ENCODE measurements at regions not wholly inside any gene's neighbourhood (a gene's known extent, or its start where the extent isn't known, plus 50 kb on each side); places are given as distances from the start of the nearest gene placed in this dataset.

DNA sequence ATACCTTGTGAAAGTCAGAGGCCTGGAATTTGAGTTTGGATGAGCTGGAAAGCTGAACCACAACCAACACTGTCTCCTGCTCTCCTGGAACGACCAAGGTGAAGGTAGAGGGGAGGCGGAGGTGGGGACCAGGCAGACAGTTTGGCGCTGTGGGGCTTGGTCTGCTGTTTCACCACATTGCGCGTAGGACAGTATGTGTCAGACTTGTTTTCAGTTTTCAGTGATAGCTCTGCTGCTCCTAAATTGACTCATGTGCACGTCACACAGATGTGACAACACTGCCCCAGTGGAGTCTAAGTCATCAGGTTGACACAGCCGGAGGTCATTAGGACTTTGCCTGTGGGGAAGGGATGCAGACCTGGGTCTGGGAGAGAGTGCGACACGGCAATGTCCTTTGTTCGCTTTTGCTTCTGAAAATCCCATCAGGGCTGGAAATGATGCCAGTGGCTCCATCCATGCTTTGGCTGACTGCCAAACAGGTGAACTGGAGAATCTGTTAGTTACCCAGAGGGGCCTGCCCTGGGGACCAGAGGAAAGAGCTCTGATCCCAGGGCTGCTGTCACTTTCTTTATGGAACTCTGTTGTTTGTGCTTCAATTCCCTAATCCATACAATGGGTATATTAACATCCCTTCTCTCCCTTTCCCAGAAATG, 255.5 kb downstream of the CDC5L start:
- no peak for DNase-seq

DNA sequence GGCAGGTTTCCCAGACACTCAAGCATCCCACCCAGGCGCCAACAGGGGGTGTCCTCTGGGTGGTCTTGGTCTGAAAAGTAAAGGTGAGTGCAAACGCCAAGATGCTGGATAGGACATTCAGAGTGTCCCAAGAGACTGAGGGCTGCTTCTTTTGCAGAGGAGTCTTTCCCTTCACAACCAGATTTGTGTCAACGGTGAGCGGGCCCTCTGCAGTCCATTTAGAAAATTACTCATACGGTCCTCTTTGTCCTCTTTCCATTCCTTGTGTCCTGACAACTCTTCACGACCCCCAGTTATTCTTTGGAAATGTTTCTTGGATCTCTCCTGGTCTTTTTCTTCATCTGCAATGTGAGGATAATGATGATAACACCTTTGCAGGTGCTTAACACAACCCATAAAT, 257.8 kb downstream of the CDC5L start:
- DNase-seq, result no peak

DNA sequence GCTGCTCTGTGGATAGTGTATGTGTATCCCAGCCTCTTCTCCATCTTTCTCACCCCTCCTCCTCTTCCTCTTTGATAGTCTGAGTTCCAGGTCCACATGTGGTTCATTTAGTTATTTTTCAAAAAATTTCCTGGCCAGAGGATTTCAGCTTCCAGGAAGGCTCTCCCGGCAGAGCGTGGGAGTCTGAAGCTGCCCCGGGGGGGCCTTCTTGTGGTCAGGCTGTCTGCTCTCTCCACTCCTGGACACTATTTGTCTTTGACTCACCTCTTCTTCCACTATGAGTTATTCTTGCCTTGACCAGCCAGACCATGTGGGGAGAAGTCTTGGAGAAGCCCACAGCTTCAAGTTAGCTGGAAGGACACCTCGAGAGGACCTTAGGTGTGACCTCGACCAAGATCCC, 258.8 kb downstream of the CDC5L start:
- DNase-seq, result no peak

DNA sequence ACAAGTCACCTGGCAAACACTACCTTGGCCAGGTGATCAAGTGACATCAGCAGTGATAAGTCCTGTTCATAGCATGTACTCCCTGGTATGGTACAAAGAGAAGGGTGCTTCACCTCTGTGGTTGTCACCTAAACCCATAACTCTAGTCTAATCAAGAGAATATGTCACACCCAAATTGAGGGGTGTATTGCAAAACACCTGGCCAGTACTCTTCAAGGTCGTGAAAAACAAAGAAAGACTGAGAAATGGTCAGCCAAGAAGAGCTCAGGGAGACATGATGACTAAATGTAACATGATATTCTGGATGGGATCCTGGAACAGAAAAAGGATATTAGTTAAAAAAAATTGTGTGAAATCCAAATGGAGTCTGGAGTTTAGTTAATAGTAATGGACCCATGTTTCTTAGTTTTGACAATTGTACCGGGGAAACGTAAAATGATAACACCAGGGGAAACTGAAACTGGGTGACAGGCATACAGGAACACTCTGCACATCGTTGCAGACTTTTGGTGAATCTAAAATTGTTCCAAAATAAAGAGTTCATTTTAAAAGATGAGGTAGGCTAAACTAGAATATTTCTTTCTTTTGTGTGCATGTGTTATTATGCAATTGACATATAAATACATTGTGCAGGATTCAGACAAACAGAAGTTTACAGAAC, 262.0 kb downstream of the CDC5L start:
- no peak for DNase-seq

DNA sequence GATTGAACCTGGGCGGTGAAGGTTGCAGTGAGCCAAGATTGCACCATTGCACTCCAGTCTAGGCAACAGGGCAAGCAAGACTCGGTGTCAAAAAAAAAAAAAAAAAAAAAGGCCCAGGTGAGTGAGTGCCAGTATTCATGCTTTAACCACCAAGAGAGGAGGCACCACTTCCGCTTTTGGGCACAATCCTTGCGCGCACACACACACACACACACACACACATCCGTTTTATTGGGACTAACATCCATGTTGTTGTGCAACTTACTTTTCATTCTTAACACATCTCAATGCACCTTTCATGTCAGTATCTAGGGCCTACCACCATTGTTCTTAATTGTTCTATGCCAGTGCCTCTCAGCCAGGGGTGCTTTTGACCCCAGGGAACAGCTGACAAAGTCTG, 263.0 kb downstream of the CDC5L start:
- no peak for DNase-seq

DNA sequence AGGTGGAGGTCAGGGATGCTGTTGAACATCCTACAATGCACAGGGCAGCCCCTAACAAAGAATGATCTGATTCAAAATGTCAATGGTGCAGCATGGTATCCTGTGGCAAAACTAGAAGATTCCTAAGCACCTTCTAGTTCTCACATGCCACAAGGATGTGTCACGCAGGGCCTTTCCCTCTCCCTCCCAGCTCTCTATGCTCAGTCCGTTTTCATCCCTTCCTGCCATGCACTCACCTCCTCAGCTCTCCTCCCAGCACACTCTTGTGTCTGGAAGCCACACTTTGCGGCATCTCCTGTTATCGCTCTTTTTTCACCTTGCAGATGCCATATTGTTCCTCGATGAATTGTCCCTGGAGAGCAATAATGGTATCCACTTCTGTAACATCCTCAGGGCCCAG, 263.4 kb downstream of the CDC5L start:
- DNase-seq, result no peak

DNA sequence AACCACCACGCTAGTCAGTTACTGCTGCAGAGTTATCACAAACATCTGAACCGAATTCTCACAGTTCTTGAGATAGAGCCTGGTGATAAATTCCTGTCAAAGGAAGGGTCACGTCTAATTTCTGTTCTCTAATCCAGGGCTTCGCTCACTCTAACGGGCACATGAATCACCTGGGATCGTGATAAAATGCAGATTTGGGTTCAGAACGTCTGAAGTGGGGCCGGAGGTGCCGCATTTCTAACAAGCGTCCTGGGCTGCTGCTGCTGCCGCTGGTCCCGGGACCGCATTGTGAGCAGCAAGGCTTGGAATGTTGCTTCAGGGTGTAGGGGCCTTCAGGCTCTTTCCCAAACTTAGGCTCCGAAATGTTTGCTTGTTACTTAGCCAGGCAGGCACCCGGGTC, 264.1 kb downstream of the CDC5L start:
- DNase-seq, result no peak

DNA sequence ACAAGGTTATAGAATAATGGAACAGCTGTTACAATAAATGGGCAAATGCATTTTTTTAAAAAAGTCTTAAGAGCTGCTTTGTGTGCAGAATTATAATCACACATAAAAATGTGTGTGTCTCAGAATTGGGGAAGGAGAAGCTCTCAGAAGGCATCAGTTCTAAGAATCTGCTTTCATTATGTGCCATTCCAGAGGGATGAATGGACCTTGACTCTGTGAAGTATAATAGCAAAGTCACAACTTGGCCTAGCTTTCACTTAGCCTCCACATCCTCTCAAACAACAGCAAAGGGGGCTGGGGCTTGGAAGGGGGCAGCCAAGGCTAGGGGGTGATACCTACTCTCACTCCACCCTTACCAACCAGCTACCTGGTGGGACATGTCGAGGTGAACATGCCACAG, 265.0 kb downstream of the CDC5L start:
- no peak for DNase-seq

DNA sequence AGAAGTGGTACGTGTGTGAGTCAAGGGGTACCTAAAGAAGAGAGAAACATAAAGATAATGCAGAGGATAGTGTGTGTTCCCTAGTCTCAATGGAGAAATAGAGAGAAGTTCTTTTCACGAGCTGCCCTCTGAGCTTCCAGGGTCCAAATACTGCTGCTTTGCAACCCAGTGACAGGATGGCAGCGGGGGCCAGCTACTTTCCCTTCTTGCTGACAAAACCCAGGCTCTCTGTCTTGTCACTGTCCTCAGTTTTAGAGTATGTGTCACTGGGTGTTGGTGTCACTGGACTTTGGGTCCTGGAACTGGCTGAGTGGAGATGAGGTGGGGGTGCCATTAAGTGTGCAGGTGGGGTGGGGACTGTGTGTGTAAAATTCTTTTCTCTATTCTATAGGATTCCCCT, 265.6 kb downstream of the CDC5L start:
- no peak for DNase-seq

DNA sequence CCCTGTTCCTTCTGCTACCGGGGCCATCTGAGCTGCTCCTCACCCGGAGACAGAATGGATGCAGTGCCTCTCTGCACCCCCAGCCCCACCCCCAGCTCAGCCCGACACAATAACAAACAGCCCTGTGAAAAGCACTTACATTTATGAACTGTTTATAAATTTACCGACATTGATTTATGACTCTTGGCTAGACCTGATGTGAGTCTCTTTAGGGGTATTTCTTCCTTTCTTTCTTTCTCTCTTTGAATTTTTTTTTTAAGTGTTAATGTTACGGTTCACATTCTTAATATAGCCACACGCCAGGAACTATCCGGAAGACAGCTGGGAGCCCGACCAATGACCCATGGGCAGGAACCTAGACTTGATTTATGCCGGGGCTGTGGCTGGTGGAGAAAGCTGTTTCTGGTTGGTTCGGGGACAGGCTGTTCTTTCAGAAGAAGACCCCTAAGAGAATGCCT, 266.3 kb downstream of the CDC5L start:
- DNase-seq, result no peak

DNA sequence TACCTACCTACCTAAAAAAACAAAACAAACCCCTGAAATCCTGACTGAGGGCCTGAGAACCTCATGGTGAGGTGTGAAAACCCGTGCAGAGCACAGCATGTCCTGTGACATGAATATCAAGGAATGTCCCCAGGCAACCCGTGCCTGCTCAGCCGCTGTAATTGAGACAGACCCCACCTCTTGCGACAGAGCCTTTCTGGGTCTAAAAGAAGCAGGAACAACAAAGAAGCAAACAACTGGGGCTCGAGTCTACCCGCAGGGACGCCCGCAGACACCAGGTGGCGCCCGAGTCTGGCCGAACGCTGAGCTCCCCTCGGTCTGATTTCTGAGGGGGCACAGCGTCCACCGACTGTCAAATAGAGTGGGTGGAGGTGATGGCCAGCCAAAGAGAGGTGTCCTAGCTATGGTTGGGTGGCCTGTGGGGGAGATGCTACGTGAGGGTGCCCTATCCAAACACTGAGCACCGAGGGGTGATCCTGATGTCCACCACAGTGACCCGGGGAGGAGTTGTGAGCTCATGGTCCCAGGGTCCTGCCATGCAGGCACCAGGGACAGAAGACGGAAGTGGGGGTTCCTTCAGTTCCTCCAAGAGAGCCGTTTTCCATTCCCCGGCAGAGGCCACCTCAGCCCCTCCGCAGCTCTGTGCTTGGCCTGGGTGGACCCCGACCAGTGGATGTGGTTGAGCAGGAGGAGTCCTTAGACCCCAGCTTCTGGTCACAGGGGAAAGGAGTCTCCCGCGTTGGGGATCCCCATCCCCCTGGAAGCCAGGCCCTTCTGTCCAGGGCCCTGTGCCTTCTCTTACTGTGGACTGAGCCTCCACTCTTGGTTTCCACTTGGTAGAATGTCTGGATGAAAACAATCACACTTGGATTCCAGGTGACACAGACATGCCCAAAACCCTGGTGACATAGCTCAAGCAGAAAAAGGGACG, 268.2 kb downstream of the CDC5L start:
- DNase-seq, result peak; percentile 88

DNA sequence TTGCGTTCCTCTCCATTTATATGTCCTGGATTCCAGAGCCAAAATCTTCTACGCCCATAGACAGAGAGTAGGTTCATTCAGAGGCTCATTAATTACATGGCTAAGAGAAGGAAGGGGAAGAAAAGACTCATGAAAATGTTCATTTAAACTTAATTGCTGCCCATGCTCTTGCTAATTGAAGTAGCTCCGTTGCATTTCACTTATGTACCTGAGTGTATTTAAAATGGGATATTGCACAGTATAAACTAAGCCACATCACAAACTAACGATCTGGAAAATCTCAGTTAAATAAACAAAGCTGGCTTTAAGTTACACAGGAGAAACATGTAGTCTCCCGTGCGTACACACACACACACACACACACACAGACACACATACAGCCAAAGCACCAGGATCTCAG, 269.2 kb downstream of the CDC5L start:
- no peak for DNase-seq

DNA sequence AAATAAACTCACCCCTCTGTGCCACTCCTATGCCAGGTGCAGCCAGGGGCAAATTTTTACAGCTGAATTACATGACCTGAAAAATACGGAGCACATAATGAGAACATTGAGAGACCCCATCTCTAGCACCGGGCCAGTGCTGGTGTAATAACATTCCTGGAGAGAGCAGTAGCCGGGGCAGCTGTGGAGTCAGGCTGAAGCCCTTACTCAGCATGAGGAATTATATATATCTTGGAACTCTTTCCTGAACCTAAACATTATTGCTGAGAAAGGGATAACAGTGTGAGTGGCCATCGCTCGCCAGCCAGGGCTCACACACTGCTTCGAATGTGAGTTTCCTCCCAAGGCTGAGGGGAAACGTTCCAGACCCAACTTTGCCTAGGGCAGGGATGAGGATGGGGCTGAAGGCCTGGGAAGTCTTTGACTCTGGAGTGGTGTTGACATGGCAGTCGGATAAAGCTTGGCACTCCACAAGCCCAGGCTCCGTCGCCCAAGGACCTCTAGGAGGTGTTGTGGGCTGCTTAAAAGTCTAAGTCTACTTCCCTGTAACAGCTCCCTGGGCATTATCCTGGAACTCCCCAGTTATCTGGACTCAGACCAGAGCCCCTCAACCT, 269.8 kb downstream of the CDC5L start:
- peak; percentile 54 for DNase-seq

DNA sequence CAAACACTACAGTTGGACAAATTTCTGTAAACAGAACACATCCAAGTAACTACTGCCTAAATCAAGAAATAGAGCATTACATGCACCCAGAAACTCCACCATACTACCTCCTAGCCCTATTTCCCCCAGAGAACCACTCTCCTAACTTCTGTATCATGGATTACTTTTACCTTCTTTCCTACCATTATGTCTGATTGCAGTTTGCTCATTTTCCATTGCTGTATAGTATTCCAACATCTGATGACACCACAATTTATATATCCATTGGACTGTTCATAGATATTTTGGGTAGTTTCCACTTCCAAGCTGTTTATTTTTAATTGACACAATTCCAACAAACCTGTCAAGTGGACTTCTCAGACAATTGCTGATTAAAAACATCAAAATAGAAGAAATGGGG, 271.1 kb downstream of the CDC5L start:
- DNase-seq, result no peak

DNA sequence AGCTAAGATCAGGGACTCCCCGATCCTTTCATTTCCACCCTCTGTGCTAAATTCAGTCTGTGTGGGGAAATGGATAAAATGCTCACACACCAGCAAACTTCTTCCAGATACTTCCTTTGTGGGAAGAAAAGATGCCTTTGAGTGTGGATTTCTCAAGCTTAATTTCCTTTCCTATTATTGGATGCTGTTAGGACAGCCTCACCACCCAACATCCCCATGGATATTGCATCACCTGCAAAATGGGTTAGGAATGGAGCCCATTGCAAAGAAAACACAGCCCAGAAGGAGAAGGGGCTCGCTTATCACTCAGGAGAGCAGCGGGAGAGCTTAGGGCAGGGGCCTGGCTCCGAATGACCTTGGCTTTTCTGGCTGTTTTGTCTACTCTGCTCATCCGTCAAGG, 272.2 kb downstream of the CDC5L start:
- DNase-seq, result no peak

DNA sequence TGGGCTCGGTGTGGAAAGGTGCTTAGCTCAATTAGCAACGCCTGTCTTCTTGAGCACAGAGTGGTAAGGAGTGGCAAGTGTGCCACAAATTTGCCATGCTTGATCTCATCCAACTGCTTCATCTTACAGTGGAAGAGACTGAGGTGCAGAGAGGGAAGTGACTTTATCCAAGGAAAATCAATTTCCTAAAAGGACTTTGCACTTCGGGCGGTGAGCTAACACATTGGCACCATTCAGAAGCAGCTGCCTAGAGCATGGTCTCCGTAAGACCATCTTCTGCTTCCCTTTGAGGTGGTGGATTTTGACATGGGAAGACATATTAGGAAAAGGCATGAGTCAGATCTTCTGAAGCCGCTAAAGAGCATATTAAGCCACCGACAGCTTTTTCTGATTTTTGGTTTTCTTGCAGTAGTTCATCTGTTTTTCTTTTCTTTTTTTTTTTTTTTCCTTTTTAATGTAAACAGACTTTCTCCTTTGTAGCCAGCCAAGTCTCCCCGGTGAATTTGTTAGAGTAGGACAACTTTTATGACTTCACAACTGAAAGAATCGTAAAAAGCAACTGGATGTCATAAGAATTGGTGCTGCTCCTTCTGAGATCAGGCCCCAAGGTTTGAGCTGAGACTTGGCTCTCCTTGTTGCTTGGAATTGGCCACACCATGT, 273.2 kb downstream of the CDC5L start:
- DNase-seq, result no peak

DNA sequence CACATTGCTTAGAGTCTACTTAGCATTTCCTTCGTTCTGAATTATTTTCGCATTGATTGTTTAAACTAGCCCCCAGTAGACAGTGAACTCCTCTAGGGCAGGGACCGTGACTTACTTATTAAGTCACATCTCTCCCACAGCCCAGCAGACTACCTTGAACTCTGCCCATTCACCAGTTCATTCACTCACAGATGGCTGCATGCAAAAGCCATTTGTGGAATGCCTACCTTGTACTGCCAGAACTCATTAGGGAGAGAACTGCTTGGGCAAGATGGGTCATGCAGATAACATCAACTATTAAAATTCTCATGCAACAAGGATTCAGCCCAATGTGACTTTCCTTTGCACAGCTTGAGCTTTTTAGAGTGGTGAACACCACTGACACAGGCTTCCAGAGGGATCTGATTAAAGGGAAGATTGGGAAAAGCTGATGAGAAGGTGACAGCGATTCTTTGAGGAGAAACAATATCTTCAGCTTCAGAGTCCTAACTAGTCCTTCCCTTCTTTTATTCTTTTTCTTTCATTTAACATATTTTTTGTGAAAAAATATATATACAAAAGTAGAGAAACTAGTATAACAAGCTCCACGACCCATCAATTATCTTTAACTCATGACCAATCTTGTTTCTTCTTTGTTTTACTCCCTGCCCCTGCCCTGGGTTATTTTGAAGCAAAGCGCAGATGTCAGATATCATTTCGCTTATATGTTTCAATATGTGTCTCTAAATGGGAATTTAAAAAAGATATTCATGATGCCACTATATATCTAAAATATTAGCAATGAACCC, 273.9 kb downstream of the CDC5L start:
- DNase-seq, result no peak

DNA sequence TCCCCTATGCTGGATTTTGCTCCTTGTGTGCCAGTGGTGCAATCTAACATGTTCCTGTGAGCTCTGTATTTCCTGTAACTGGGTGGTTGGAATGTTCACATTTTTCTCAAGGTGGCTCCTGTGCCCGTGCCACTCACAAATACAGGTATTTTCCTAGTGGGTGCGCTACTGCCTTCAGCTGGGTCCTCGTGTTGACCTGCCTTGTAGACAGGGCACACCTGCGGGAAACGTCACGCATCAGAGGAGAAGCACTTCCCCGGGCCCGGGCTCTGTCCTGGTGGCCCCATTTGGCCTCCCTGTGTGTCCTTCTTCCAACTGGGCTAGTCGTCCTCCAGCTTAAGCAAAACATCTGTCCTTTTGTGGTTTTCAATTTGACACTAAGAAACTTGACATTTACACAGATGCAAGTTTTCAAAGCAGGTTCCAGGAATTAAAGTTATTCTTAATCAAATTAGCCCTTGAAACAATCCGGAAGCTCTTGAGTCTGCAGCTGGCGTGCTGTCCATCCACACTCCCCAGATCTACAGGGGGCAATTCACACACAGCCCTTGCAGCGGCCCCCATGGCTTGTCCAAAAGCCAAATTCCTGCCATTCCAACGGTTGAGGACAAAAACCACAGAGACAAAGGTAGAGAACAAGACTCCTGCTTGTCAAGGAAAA, 275.1 kb downstream of the CDC5L start:
- DNase-seq, result peak; percentile 36

DNA sequence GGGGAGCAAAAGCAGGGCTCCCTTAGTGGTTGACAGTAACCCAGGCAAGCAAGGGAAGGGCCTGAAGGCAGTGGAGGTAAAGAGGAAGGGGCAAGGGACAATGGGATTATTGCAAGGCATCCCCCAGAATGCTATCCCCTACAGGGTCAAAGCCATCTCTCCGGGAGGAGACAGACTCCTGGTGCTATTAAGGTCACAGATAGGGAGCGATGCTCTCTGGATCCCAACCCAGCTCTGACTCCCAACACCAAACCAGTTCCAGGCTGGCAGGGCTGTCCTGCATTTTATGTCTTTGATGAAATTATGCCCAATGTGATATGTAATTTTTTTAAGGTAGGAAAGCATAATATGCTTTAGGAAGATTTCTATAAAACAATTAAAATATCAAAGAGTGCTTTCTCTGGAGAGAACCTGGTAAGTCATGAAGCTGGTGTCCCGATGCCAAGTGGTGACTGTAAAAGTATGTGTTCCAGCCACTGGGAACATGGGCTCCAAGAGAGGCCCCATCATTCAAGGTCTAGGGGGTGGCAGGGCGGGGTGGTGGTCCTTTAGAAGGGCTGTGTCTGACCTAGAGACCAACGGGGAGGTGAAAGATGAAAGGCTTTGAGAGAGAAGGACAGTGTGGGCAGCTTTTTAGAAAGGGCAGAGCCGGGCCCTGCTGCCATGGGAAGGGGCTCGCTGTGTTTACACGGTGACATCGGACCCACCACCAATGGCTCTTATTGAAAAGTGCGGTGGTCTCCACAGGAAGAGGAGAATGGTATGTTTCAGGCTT, 276.5 kb downstream of the CDC5L start:
- peak; percentile 28 for DNase-seq

DNA sequence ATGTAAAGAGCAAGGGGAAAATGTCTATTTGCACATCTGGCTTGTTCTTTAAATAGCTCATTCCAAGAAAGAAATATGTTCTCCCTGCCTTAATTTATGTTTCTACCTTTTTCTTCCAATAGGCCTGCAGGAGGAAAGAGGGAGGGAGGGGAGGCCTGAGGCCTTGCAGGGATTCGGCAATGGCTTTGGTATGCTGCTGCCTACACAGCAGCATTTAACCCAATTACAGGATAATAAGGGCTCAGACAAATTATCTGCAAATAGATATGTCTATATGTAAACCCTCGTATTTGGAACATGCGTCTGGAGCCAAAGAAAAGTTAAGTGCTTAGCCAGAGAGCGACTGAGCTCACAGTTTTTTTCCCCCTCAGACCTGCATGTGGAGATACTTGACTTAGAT, 277.2 kb downstream of the CDC5L start:
- DNase-seq, result peak; percentile 73

DNA sequence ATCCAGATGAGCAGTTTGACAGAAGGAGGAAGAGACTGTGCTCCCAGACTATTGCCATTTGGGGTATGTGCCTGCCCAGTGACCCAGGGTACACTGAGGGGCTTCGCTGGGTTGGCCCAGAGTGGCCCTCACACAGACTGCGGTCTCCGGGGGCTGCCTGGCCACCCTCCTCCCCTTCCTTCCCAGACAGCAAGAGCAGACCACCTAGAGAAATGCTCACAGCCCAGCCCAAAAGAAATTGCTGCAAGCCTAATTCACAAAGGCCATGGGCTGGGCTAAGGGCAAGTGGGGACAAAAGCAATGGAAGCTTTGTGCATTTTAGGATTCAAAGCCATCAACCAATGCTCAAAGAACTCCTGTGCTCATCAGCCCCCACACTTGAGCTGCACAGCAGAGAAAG, 277.6 kb downstream of the CDC5L start:
- DNase-seq, result no peak
